ENCODE measurements at regions not wholly inside any gene's neighbourhood (a gene's known extent, or its start where the extent isn't known, plus 50 kb on each side); places are given as distances from the start of the nearest gene placed in this dataset.
A peak's percentile ranks its signal among the peaks of the same experiment; 100 is the strongest.

DNA sequence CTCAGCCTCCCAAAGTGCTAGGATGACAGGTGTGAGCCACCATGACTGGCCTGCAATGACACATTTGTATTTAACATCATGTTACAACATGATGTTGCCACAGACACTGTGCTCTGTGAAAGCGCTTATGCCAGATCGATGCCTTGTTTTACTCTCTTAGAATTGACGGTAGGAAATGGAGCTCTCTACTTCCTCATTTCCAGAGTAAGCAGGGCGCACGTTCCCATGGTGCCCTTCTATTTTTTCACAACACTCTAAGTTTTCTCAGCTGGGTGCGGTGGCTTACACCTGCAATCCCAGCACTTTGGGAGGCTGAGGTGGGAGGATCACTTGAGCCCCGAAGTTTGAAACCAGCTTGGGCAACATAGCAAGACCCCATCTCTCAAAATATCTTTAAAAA lies 60.7 kb upstream of the DHRSX start:
- Histone ChIP-seq H3K4me2 (no peak overlapping the region), H3K27ac (no peak overlapping the region), H3K4me1 (peaks cover 12% of the 10 kb centered on the region), H3K4me3 (no peak overlapping the region), H3K9me3 (0 out of 3 replicates have a peak, but pooled peaks cover 2% of the 10 kb centered on the region)
- ATAC-seq: no peak
- no peak for DNase-seq (ENCODE audit: low read depth in 1 of 2, low spot score in 1 of 2)
- TF ChIP-seq RARB (CRISPR knock-in tag; IDR thresholded peaks at IDR 0.05) (no peak), KDM1A (IDR thresholded peaks at IDR 0.05; ENCODE audit: low read depth) (no peak), CHD4 (IDR thresholded peaks at IDR 0.05; ENCODE audit: borderline replicate concordance) (no peak), NPAS2 (CRISPR knock-in tag; IDR thresholded peaks at IDR 0.05; ENCODE audit: borderline replicate concordance) (no peak), FOSB (CRISPR knock-in tag; IDR thresholded peaks at IDR 0.05) (no peak), GATA3 (IDR thresholded peaks at IDR 0.05; ENCODE audit: borderline replicate concordance) (no peak), RNF2 (IDR thresholded peaks at IDR 0.05; ENCODE audit: borderline replicate concordance, low read depth) (no peak)
- WGBS (ENCODE audit: missing lambda C conversion rate): 68% methylated on average over 7 of the region's 7 CpGs
- no peak for FAIRE-seq
- ChIA-PET POLR2A (no interaction called here), CTCF (no interaction called here)

DNA sequence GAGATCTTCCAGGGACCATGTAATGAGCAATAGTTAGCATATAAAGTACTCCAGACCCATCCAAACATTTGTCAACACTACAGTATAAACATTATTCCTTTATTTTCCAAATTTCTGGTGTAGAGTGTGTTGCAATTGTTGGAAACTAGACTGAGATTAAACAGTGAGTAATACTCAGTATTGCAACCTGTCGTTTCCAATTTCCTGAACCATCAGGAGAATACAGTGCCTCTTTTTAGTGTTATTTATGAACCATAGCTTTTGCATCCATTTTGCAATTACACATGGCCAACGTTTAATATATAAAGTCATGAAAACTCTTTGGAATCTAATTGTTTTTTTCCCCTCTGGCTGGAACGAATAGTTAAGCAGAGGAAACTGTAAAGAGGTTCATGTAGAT lies 58.3 kb upstream of the DHRSX start:
- ATAC-seq (peak; percentile 63 to 66; a peak in 3 of 6 replicates), DNase-seq (ENCODE audit: low read depth in 1 of 2, low spot score in 1 of 2) (no peak), FAIRE-seq (no peak)
- H3K9me3 ChIP-seq: 0 out of 3 replicates have a peak, but pooled peaks cover 5% of the 10 kb centered on the region
- ChIA-PET CTCF (no interaction called here), POLR2A (no interaction called here)
- 1% methylated on average over 3 of the region's 3 CpGs for WGBS (ENCODE audit: missing lambda C conversion rate)
- H3K4me2 ChIP-seq: peak overlapping the region; percentile 43
- peaks cover 12% of the 10 kb centered on the region for H3K4me1 ChIP-seq
- peak overlapping the region; percentile 1 to 48; a peak in 3 of 6 replicates for H3K27ac ChIP-seq
- H3K4me3 ChIP-seq: no peak overlapping the region
- TF ChIP-seq BHLHE40 (IDR thresholded peaks at IDR 0.05; ENCODE audit: low read depth, low read length) (no peak), HOXB13 (CRISPR knock-in tag; IDR thresholded peaks at IDR 0.05; ENCODE audit: low read depth) (no peak), POLR2AphosphoS2 (conservative IDR thresholded peaks at IDR 0.05; ENCODE audit: low read length) (no peak), FOXS1 (CRISPR knock-in tag; IDR thresholded peaks at IDR 0.05) (no peak), NFE2L2 (conservative IDR thresholded peaks at IDR 0.05; ENCODE audit: low read length) (no peak), HOXA7 (CRISPR knock-in tag; IDR thresholded peaks at IDR 0.05) (no peak), CEBPB (IDR thresholded peaks at IDR 0.05) (peak; percentile 85 to 90), TFCP2L1 (CRISPR knock-in tag; IDR thresholded peaks at IDR 0.05) (no peak), CHD2 (IDR thresholded peaks at IDR 0.05; ENCODE audit: low read length, partially characterized antibody) (no peak), EHF (CRISPR knock-in tag; IDR thresholded peaks at IDR 0.05) (no peak), HDAC2 (IDR thresholded peaks at IDR 0.05) (no peak), SMC3 (IDR thresholded peaks at IDR 0.05) (no peak), MYC (IDR thresholded peaks at IDR 0.05; ENCODE audit: borderline replicate concordance, low read length) (no peak), SREBF2 (IDR thresholded peaks at IDR 0.05) (no peak), RAD21 (conservative IDR thresholded peaks at IDR 0.05 in 1 of 2, IDR thresholded peaks at IDR 0.05 in 1 of 2) (no peak; a peak in 1 of 5 replicates), RCOR1 (IDR thresholded peaks at IDR 0.05; ENCODE audit: low read depth, low read length) (no peak), MAFK (IDR thresholded peaks at IDR 0.05; ENCODE audit: partially characterized antibody) (no peak), HOXB5 (CRISPR knock-in tag; IDR thresholded peaks at IDR 0.05) (no peak), RNF2 (IDR thresholded peaks at IDR 0.05; ENCODE audit: borderline replicate concordance, low read depth) (no peak), EP300 (IDR thresholded peaks at IDR 0.05) (peak; percentile 15 to 56; a peak in 1 of 5 replicates), POLR2A (IDR thresholded peaks at IDR 0.05; ENCODE audit: low read length) (no peak), ZC3H11A (IDR thresholded peaks at IDR 0.05) (no peak), TP53 (CRISPR knock-in tag; IDR thresholded peaks at IDR 0.05) (no peak), ZFP36 (IDR thresholded peaks at IDR 0.05; ENCODE audit: borderline replicate concordance, partially characterized antibody) (no peak)
- TF ChIP-seq, protein P1, sequence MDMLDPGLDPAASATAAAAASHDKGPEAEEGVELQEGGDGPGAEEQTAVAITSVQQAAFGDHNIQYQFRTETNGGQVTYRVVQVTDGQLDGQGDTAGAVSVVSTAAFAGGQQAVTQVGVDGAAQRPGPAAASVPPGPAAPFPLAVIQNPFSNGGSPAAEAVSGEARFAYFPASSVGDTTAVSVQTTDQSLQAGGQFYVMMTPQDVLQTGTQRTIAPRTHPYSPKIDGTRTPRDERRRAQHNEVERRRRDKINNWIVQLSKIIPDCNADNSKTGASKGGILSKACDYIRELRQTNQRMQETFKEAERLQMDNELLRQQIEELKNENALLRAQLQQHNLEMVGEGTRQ (IDR thresholded peaks at IDR 0.05): no peak
- TF ChIP-seq, protein P2, sequence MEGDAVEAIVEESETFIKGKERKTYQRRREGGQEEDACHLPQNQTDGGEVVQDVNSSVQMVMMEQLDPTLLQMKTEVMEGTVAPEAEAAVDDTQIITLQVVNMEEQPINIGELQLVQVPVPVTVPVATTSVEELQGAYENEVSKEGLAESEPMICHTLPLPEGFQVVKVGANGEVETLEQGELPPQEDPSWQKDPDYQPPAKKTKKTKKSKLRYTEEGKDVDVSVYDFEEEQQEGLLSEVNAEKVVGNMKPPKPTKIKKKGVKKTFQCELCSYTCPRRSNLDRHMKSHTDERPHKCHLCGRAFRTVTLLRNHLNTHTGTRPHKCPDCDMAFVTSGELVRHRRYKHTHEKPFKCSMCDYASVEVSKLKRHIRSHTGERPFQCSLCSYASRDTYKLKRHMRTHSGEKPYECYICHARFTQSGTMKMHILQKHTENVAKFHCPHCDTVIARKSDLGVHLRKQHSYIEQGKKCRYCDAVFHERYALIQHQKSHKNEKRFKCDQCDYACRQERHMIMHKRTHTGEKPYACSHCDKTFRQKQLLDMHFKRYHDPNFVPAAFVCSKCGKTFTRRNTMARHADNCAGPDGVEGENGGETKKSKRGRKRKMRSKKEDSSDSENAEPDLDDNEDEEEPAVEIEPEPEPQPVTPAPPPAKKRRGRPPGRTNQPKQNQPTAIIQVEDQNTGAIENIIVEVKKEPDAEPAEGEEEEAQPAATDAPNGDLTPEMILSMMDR (IDR thresholded peaks at IDR 0.05): no peak
- TF ChIP-seq, protein P3, sequence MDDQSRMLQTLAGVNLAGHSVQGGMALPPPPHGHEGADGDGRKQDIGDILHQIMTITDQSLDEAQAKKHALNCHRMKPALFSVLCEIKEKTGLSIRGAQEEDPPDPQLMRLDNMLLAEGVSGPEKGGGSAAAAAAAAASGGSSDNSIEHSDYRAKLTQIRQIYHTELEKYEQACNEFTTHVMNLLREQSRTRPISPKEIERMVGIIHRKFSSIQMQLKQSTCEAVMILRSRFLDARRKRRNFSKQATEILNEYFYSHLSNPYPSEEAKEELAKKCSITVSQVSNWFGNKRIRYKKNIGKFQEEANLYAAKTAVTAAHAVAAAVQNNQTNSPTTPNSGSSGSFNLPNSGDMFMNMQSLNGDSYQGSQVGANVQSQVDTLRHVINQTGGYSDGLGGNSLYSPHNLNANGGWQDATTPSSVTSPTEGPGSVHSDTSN (IDR thresholded peaks at IDR 0.05): no peak
- TF ChIP-seq, protein P4, sequence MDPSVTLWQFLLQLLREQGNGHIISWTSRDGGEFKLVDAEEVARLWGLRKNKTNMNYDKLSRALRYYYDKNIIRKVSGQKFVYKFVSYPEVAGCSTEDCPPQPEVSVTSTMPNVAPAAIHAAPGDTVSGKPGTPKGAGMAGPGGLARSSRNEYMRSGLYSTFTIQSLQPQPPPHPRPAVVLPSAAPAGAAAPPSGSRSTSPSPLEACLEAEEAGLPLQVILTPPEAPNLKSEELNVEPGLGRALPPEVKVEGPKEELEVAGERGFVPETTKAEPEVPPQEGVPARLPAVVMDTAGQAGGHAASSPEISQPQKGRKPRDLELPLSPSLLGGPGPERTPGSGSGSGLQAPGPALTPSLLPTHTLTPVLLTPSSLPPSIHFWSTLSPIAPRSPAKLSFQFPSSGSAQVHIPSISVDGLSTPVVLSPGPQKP (IDR thresholded peaks at IDR 0.05; ENCODE audit: low read depth, low read length): no peak
- TF ChIP-seq, protein P5, sequence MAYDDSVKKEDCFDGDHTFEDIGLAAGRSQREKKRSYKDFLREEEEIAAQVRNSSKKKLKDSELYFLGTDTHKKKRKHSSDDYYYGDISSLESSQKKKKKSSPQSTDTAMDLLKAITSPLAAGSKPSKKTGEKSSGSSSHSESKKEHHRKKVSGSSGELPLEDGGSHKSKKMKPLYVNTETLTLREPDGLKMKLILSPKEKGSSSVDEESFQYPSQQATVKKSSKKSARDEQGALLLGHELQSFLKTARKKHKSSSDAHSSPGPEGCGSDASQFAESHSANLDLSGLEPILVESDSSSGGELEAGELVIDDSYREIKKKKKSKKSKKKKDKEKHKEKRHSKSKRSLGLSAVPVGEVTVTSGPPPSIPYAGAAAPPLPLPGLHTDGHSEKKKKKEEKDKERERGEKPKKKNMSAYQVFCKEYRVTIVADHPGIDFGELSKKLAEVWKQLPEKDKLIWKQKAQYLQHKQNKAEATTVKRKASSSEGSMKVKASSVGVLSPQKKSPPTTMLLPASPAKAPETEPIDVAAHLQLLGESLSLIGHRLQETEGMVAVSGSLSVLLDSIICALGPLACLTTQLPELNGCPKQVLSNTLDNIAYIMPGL (CRISPR knock-in tag; IDR thresholded peaks at IDR 0.05; ENCODE audit: borderline replicate concordance): no peak
